Kasumi-1 (cell line): ENCODE measurements at regions not wholly inside any gene's neighbourhood (a gene's known extent, or its start where the extent isn't known, plus 50 kb on each side); places are given as distances from the start of the nearest gene placed in this dataset.
A peak's percentile ranks its signal among the peaks of the same experiment; 100 is the strongest.

Experiments
- DNase-seq, 2 experiments: peaks; one replicate each; lab custom pipeline; 2025; lab: John Stamatoyannopoulos, UW

GRCh38 chr6:26311385-26312095 lies 53.5 kb upstream of the BTN3A2 start:
- DNase-seq, result peak; percentile 64 to 76

- DNase-seq, result peak in 1 of 2 experiments; percentile 63
These were observed 52.9 kb upstream of the BTN3A2 start for GRCh38 chr6:26312096-26312463.

GRCh38 chr6:26312501-26313397 lies 52.2 kb upstream of the BTN3A2 start:
- peak; percentile 74 to 79 for DNase-seq
